ENCODE measurements at regions not wholly inside any gene's neighbourhood (a gene's known extent, or its start where the extent isn't known, plus 50 kb on each side); places are given as distances from the start of the nearest gene placed in this dataset.

GRCh38 chr6:133704371-133704770, 184.5 kb upstream of the TCF21 start (continued):
- TF ChIP-seq ZNF416 (CRISPR knock-in tag; IDR thresholded peaks at IDR 0.05) = no peak

- H3K4me1 Mint-ChIP-seq = no peaks in the 10 kb centered on the region
- no peaks in the 10 kb centered on the region for H3K27me3 Mint-ChIP-seq (ENCODE audit: low read depth)
- peaks cover 7% of the 10 kb centered on the region for H3K9me3 Mint-ChIP-seq
- TF ChIP-seq E2F5 (CRISPR knock-in tag; IDR thresholded peaks at IDR 0.05) = no peak
- TF ChIP-seq JAZF1 (CRISPR knock-in tag; IDR thresholded peaks at IDR 0.05) = no peak
- no peak for TF ChIP-seq STAT6 (CRISPR knock-in tag; conservative IDR thresholded peaks at IDR 0.05; ENCODE audit: low read depth)
- no peak for TF ChIP-seq ATF1 (CRISPR knock-in tag; IDR thresholded peaks at IDR 0.05)
- H3K27ac Mint-ChIP-seq = no peak overlapping the region
- no peak overlapping the region for H3K4me3 Mint-ChIP-seq
- no peak for ATAC-seq
- H3K36me3 Mint-ChIP-seq = peaks cover 3% of the 10 kb centered on the region; the same call in 1 of the 2 replicates
- ChIA-PET POLR2A (no interaction called here), CTCF (interaction anchor here (1.4 kb wide), 1 partner anchor 136 kb away, joined by 3 read pairs; no protein-coding TSS in a partner anchor)
- no peak for DNase-seq (ENCODE audit: low spot score)
Observed at GRCh38 chr6:133705066-133705465, 183.8 kb upstream of the TCF21 start.

GRCh38 chr6:133705731-133706130, 183.2 kb upstream of the TCF21 start:
- no peak for DNase-seq (ENCODE audit: low spot score)
- POLR2A ChIA-PET = no interaction called here
- Mint-ChIP-seq H3K4me3 (no peak overlapping the region), H3K4me1 (no peaks in the 10 kb centered on the region), H3K9me3 (peaks cover 5% of the 10 kb centered on the region), H3K36me3 (no peaks in the 10 kb centered on the region; the same call in 1 of the 2 replicates), H3K27ac (no peak overlapping the region), H3K27me3 (ENCODE audit: low read depth) (no peaks in the 10 kb centered on the region)
- ATAC-seq = no peak
- CTCF ChIA-PET = interaction anchor here (0.7 to 1.4 kb wide), 2 partner anchors 112 to 136 kb away, joined by 3 to 4 read pairs; no protein-coding TSS in a partner anchor
- no peak for TF ChIP-seq SP1 (CRISPR knock-in tag; conservative IDR thresholded peaks at IDR 0.05)
- TF ChIP-seq GRHL2 (CRISPR knock-in tag; IDR thresholded peaks at IDR 0.05; ENCODE audit: insufficient replicate concordance, severe bottlenecking) = no peak
- TF ChIP-seq TEAD4 (CRISPR knock-in tag; IDR thresholded peaks at IDR 0.05) = no peak
- TF ChIP-seq AFF4 (CRISPR knock-in tag; IDR thresholded peaks at IDR 0.05; ENCODE audit: borderline replicate concordance) = no peak
- no peak for TF ChIP-seq ELF4 (CRISPR knock-in tag; IDR thresholded peaks at IDR 0.05; ENCODE audit: low read depth)
- no peak for TF ChIP-seq ARID4B (CRISPR knock-in tag; IDR thresholded peaks at IDR 0.05; ENCODE audit: borderline replicate concordance)
- no peak for TF ChIP-seq HMGXB4 (CRISPR knock-in tag; IDR thresholded peaks at IDR 0.05)
- no peak for TF ChIP-seq NFATC4 (CRISPR knock-in tag; IDR thresholded peaks at IDR 0.05)
- TF ChIP-seq KAT7 (CRISPR knock-in tag; IDR thresholded peaks at IDR 0.05; ENCODE audit: borderline replicate concordance) = no peak
- no peak for TF ChIP-seq CDX4 (CRISPR knock-in tag; IDR thresholded peaks at IDR 0.05; ENCODE audit: borderline replicate concordance)
